Naive thymus-derived CD4-positive, alpha-beta T cell (primary cell): ENCODE measurements at regions not wholly inside any gene's neighbourhood (a gene's known extent, or its start where the extent isn't known, plus 50 kb on each side); places are given as distances from the start of the nearest gene placed in this dataset.

ENCODE experiments used
- ATAC-seq: fragments of 150-1000 bp; cut with Tn5 transposase; 2 replicates; pipeline ENCODE4 v1.10.0; 2021; ENCODE audit warnings: mild to moderate bottlenecking, moderate library complexity
- CTCF ChIA-PET: fragments of 350-600 bp; sonication (Branson Sonifier 250); formaldehyde crosslinking; loops from one replicate; lab custom pipeline; 2021; ENCODE audit warnings: antibody characterized with exemption; lab: Charles Lee
- POLR2A ChIA-PET: fragments of 350-600 bp; sonication (Branson Sonifier 250); formaldehyde crosslinking; loops from one replicate; lab custom pipeline; 2021; ENCODE audit warnings: antibody characterized with exemption, inconsistent platforms; lab: Charles Lee
- DNase-seq, 9 donors: peaks; one replicate each; pipeline versions ENCODE4 v3.0.0 to v3.0.0-alpha.2; 2020 to 2022; ENCODE audit warnings: mixed read lengths in 1 of 9
- H3K27ac ChIP-seq: one replicate; pipeline ENCODE4 v1.7.0; 2013; ENCODE audit warnings: mild to moderate bottlenecking, low read depth, low read length, moderate library complexity
- H3K27me3 ChIP-seq, 2 donors: one replicate each; pipeline ENCODE4 v1.7.0; 2013; ENCODE audit warnings: low read length in 2 of 2, mild to moderate bottlenecking in 2 of 2, moderate library complexity in 2 of 2; ENCODE audit not compliant: control insufficient read depth in 2 of 2, insufficient read depth in 2 of 2
- H3K36me3 ChIP-seq, 3 experiments: 1 replicate in 2 of 3; 2 replicates in 1 of 3; pipeline ENCODE4 v1.7.0; 2013; ENCODE audit warnings: low read length in 3 of 3, mild to moderate bottlenecking in 3 of 3, moderate library complexity in 1 of 3; ENCODE audit not compliant: insufficient read depth in 3 of 3, control insufficient read depth in 2 of 3
- H3K4me1 ChIP-seq, 2 donors: one replicate each; pipeline ENCODE4 v1.7.0; 2013; ENCODE audit warnings: low read length in 2 of 2, mild to moderate bottlenecking in 2 of 2, moderate library complexity in 1 of 2; ENCODE audit not compliant: control insufficient read depth in 2 of 2, insufficient read depth in 2 of 2
- H3K4me3 ChIP-seq: 2 replicates; pipeline ENCODE4 v1.7.0; 2013; ENCODE audit warnings: mild to moderate bottlenecking, low read length
- H3K9me3 ChIP-seq, 3 experiments: 1 replicate in 2 of 3; 2 replicates in 1 of 3; pipeline ENCODE4 v1.7.0; 2013; ENCODE audit warnings: low read length in 3 of 3; ENCODE audit not compliant: control insufficient read depth in 2 of 3
- H3K27ac Mint-ChIP-seq, 9 donors: one replicate each; pipeline ENCODE4 v1.8.0; 2020 to 2022; ENCODE audit warnings: mixed read lengths in 9 of 9, mild to moderate bottlenecking in 8 of 9, moderate library complexity in 5 of 9, inconsistent platforms in 2 of 9
- H3K27me3 Mint-ChIP-seq, 5 donors: one replicate each; pipeline ENCODE4 v1.8.0; 2021 to 2022; ENCODE audit warnings: mixed read lengths in 5 of 5, mild to moderate bottlenecking in 1 of 5
- H3K36me3 Mint-ChIP-seq, 5 donors: one replicate each; pipeline ENCODE4 v1.8.0; 2020 to 2022; ENCODE audit warnings: mixed read lengths in 5 of 5, mild to moderate bottlenecking in 3 of 5, inconsistent platforms in 1 of 5
- H3K4me1 Mint-ChIP-seq, 7 donors: one replicate each; pipeline ENCODE4 v1.8.0; 2020 to 2022; ENCODE audit warnings: mixed read lengths in 7 of 7, mild to moderate bottlenecking in 3 of 7, inconsistent platforms in 1 of 7
- H3K4me3 Mint-ChIP-seq, 10 donors: one replicate each; pipeline ENCODE4 v1.8.0; 2020 to 2022; ENCODE audit warnings: mild to moderate bottlenecking in 10 of 10, mixed read lengths in 10 of 10, moderate library complexity in 6 of 10, inconsistent platforms in 2 of 10
- H3K9me3 Mint-ChIP-seq, 11 donors: one replicate each; pipeline ENCODE4 v1.8.0; 2020 to 2022; ENCODE audit warnings: mixed read lengths in 11 of 11, mild to moderate bottlenecking in 4 of 11, inconsistent platforms in 1 of 11, moderate library complexity in 1 of 11
- intact Hi-C, 2 donors: fragments of 100-400 bp; cut with micrococcal nuclease; formaldehyde crosslinking; loops; one replicate each; pipeline ENCODE4 v1.15.1; 2023

- intact Hi-C loops = no loop called here
Observed at GRCh38 chr13:63124863-63125262, 1709.2 kb upstream of the PCDH20 start.

GRCh38 chr13:63120883-63121282 lies 1705.2 kb upstream of the PCDH20 start:
- no peaks in the 10 kb centered on the region for H3K27me3 ChIP-seq
- Mint-ChIP-seq H3K27me3 (no peaks in the 10 kb centered on the region), H3K27ac (no peak overlapping the region), H3K36me3 (no peaks in the 10 kb centered on the region), H3K9me3 (peaks cover 0 to 3% (median 0%) of the 10 kb centered on the region in 11 donors), H3K4me3 (no peak overlapping the region), H3K4me1 (no peaks in the 10 kb centered on the region)
- intact Hi-C loops = no loop called here
- POLR2A ChIA-PET = no interaction called here
- no peak for DNase-seq
- CTCF ChIA-PET = no interaction called here
- no peaks in the 10 kb centered on the region for H3K36me3 ChIP-seq
- no peaks in the 10 kb centered on the region for H3K4me1 ChIP-seq
- no peak overlapping the region for H3K4me3 ChIP-seq
- ATAC-seq = no peak
- H3K9me3 ChIP-seq = no peaks in the 10 kb centered on the region
- H3K27ac ChIP-seq = no peak overlapping the region

More at GRCh38 chr13:63124863-63125262, 1709.2 kb upstream of the PCDH20 start:
- H3K27ac Mint-ChIP-seq = no peak overlapping the region
- Histone ChIP-seq H3K4me3 (no peak overlapping the region), H3K4me1 (no peaks in the 10 kb centered on the region), H3K27me3 (no peaks in the 10 kb centered on the region), H3K9me3 (no peaks in the 10 kb centered on the region), H3K36me3 (no peaks in the 10 kb centered on the region), H3K27ac (no peak overlapping the region)
- H3K4me3 Mint-ChIP-seq = no peak overlapping the region
- POLR2A ChIA-PET = interaction anchor here (0.6 kb wide), 1 partner anchor 29 kb away, joined by 3 read pairs; no protein-coding TSS in a partner anchor
- no peaks in the 10 kb centered on the region for H3K27me3 Mint-ChIP-seq
- ATAC-seq (no peak), DNase-seq (no peak)
- peaks cover 0 to 7% (median 0%) of the 10 kb centered on the region in 11 donors for H3K9me3 Mint-ChIP-seq
- no peaks in the 10 kb centered on the region for H3K36me3 Mint-ChIP-seq
- no peaks in the 10 kb centered on the region for H3K4me1 Mint-ChIP-seq
- CTCF ChIA-PET = no interaction called here

- Histone ChIP-seq H3K4me3 (no peak overlapping the region), H3K9me3 (no peaks in the 10 kb centered on the region), H3K36me3 (no peaks in the 10 kb centered on the region), H3K4me1 (no peaks in the 10 kb centered on the region), H3K27ac (no peak overlapping the region), H3K27me3 (no peaks in the 10 kb centered on the region)
- ChIA-PET CTCF (no interaction called here), POLR2A (no interaction called here)
- Mint-ChIP-seq H3K27ac (no peak overlapping the region), H3K9me3 (peaks cover 0 to 6% (median 0%) of the 10 kb centered on the region in 11 donors), H3K4me1 (no peaks in the 10 kb centered on the region), H3K4me3 (no peak overlapping the region), H3K27me3 (no peaks in the 10 kb centered on the region), H3K36me3 (no peaks in the 10 kb centered on the region)
- no peak for DNase-seq
- intact Hi-C loops = no loop called here
- ATAC-seq = no peak
Observed at GRCh38 chr13:63117710-63118109, 1702.1 kb upstream of the PCDH20 start.

- Histone ChIP-seq H3K27me3 (no peaks in the 10 kb centered on the region), H3K36me3 (no peaks in the 10 kb centered on the region), H3K4me1 (no peaks in the 10 kb centered on the region), H3K9me3 (no peaks in the 10 kb centered on the region), H3K27ac (no peak overlapping the region), H3K4me3 (no peak overlapping the region)
- H3K4me1 Mint-ChIP-seq = no peaks in the 10 kb centered on the region
- ChIA-PET POLR2A (no interaction called here), CTCF (no interaction called here)
- H3K4me3 Mint-ChIP-seq = no peak overlapping the region
- no peaks in the 10 kb centered on the region for H3K36me3 Mint-ChIP-seq
- no peak for DNase-seq
- H3K27me3 Mint-ChIP-seq = no peaks in the 10 kb centered on the region
- peaks cover 0 to 6% (median 2%) of the 10 kb centered on the region in 11 donors for H3K9me3 Mint-ChIP-seq
- no peak overlapping the region for H3K27ac Mint-ChIP-seq
- no peak for ATAC-seq
- intact Hi-C loops = no loop called here
Observed at GRCh38 chr13:63112799-63113395, 1697.2 kb upstream of the PCDH20 start.

GRCh38 chr13:63110466-63110865 lies 1694.8 kb upstream of the PCDH20 start:
- no peaks in the 10 kb centered on the region for H3K27me3 ChIP-seq
- H3K9me3 ChIP-seq = no peaks in the 10 kb centered on the region
- POLR2A ChIA-PET = no interaction called here
- intact Hi-C loops = no loop called here
- no peak overlapping the region for H3K27ac ChIP-seq
- CTCF ChIA-PET = no interaction called here
- Mint-ChIP-seq H3K36me3 (no peaks in the 10 kb centered on the region), H3K9me3 (peaks cover 0 to 5% (median 3%) of the 10 kb centered on the region in 11 donors), H3K4me3 (no peak overlapping the region), H3K27ac (no peak overlapping the region), H3K27me3 (no peaks in the 10 kb centered on the region), H3K4me1 (no peaks in the 10 kb centered on the region)
- no peak for ATAC-seq
- no peaks in the 10 kb centered on the region for H3K4me1 ChIP-seq
- no peak for DNase-seq
- no peak overlapping the region for H3K4me3 ChIP-seq
- no peaks in the 10 kb centered on the region for H3K36me3 ChIP-seq

GRCh38 chr13:63107179-63107943 lies 1691.7 kb upstream of the PCDH20 start:
- Histone ChIP-seq H3K4me1 (no peaks in the 10 kb centered on the region), H3K4me3 (no peak overlapping the region), H3K36me3 (no peaks in the 10 kb centered on the region), H3K27me3 (no peaks in the 10 kb centered on the region), H3K27ac (no peak overlapping the region), H3K9me3 (no peaks in the 10 kb centered on the region)
- no peak for ATAC-seq
- no peak for DNase-seq
- no peaks in the 10 kb centered on the region for H3K36me3 Mint-ChIP-seq
- no peak overlapping the region for H3K4me3 Mint-ChIP-seq
- intact Hi-C loops = no loop called here
- no peaks in the 10 kb centered on the region for H3K4me1 Mint-ChIP-seq
- H3K9me3 Mint-ChIP-seq = peaks cover 0 to 5% (median 0%) of the 10 kb centered on the region in 11 donors
- H3K27me3 Mint-ChIP-seq = no peaks in the 10 kb centered on the region
- ChIA-PET CTCF (no interaction called here), POLR2A (no interaction called here)
- H3K27ac Mint-ChIP-seq = no peak overlapping the region

- Mint-ChIP-seq H3K27ac (no peak overlapping the region), H3K4me3 (no peak overlapping the region), H3K36me3 (no peaks in the 10 kb centered on the region), H3K27me3 (no peaks in the 10 kb centered on the region), H3K9me3 (peaks cover 0 to 9% (median 4%) of the 10 kb centered on the region in 11 donors), H3K4me1 (no peaks in the 10 kb centered on the region)
- intact Hi-C loops = no loop called here
- H3K36me3 ChIP-seq = no peaks in the 10 kb centered on the region
- POLR2A ChIA-PET = no interaction called here
- no peaks in the 10 kb centered on the region for H3K27me3 ChIP-seq
- DNase-seq (no peak), ATAC-seq (no peak)
- H3K4me3 ChIP-seq = no peak overlapping the region
- no peaks in the 10 kb centered on the region for H3K4me1 ChIP-seq
- CTCF ChIA-PET = no interaction called here
- H3K9me3 ChIP-seq = no peaks in the 10 kb centered on the region
- no peak overlapping the region for H3K27ac ChIP-seq
Observed at GRCh38 chr13:63094717-63095116, 1679.1 kb upstream of the PCDH20 start.
